GM18861 (cell line): ENCODE measurements at regions not wholly inside any gene's neighbourhood (a gene's known extent, or its start where the extent isn't known, plus 50 kb on each side); places are given as distances from the start of the nearest gene placed in this dataset.

ENCODE experiments used
- ATAC-seq: cut with Tn5 transposase; IDR thresholded peaks from one replicate; pipeline ENCODE4 v1.9.1; 2021; ENCODE audit not compliant: unreplicated experiment

DNA sequence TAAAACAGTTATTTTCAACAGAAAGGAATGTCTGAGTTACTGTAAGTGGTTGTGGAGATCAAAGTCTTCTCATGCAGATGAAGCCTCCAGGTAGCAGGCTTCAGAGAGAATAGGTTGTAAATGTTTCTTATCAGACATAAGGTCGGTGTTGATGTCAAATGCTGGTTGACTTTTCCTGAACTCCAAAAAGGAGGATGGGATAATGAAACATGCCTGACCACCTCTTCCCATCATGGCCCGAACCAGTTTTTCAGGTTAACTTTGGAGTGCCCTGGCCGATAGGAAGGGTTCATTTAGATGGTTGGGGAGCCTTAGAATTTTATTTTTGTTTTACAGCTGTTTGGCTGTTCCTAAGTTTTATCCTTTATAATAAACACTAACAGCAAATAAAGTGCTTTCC lies 478.4 kb downstream of the ACTL7B start:
- ATAC-seq: no peak

DNA sequence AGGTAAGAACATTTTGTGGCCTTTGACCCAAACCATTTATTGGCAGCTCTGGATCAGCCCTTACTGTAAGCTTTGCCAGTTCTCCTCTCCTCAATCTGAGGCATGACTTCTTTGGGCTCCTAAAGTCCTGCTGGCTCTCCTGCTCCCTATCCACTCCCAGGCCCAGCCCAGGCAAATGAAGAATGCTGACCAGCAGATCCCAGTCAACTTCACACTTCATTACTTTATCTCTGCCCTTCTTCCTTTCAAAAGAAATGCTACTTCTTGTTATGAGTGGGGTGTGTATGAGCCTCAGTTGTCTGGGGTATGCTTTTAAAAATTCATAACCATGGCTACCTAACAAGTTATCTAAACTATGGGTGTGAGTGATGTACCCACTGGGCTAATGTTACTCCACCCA lies 479.6 kb downstream of the ACTL7B start:
- ATAC-seq: no peak

DNA sequence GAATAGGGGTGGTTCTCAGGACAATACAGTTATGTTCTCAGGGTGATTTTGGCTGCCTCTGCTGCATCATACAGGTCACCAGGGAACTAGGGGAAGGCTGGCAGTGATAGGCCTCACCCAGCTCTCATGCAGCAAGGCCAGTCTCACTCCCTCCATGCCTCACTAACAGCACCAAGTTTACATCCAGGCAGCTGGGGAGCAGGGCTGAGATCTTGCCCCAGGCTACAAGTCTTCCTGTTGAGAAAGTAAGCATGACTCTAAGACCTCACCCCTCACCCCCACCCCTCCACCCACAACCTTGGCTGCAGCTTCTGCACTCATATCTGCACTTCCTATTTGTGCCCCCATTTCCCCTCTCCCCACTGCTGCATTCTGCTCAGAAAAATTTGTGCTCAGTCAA lies 481.2 kb downstream of the ACTL7B start:
- no peak for ATAC-seq

DNA sequence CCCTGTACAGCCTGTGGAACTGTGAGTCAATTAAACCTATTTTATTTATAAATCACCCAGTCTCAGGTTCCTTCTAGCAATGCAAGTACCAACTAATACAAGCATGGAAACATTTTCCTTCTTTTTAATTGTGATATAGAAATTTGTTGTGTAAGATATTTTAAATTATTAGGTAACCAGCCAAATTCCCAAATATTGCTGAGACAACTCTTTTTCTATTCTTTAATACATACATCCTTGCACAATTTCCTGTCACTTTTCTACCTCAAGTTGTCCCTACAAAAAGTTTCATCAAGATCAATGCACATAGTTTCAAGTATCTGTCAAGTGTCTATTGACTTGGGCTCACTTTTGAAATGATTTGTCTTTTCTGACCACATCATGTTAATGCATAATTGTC lies 488.6 kb downstream of the ACTL7B start:
- ATAC-seq: no peak

DNA sequence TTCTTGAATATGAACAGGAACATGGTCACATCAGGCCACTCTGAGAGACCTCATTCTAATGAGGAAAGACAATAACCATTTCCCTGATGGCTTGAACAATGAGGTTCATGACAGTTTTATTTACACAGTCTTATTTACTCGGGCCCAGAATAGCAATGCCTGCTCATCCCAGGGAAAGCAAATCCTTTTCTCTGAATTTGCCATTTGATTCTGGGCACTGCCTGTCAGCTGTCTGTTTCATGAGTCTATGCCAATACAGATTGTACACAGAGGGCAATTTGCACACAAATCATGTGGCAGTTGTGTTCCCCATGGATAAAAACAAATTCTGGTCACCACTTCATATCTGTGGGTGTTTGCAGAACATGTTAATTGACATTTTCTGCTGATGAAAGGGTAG lies 492.5 kb downstream of the ACTL7B start:
- no peak for ATAC-seq

DNA sequence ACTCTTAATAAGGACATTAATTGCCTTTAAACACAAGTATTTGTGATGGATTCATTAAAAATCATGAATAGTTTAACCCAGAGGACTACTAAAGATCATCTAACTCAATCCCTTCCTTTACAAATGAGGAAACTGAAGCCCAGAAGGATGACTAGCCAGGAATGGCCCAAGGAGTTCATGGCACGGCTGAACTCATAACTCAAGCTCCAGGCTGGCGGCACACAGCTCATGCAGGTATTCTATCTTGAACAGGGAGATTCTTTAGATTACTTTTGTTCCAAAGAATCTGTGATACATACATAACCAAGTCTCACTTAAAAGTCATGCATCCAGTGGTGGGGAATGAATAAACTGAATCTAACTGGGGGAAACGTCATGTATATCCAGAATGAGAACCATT lies 495.5 kb downstream of the ACTL7B start:
- ATAC-seq: no peak

DNA sequence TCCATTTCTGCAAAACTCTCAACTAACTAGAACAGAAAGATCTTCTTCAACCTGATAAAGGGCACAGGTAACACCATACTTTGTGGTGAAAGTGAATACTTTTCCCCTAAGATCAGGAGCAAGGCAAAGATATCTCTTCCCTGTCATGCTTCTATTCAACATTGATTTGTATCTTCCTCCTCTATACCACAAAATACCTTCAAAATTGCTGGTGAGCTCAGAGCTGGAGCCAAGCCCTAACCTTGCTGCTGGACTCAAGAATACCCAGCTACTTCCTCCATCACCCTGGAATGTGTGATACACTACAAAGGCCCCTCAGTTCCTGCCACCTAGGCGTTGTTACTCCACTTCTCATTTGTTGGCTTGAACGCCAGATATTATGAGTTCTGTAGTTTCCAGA lies 499.0 kb downstream of the ACTL7B start:
- no peak for ATAC-seq

DNA sequence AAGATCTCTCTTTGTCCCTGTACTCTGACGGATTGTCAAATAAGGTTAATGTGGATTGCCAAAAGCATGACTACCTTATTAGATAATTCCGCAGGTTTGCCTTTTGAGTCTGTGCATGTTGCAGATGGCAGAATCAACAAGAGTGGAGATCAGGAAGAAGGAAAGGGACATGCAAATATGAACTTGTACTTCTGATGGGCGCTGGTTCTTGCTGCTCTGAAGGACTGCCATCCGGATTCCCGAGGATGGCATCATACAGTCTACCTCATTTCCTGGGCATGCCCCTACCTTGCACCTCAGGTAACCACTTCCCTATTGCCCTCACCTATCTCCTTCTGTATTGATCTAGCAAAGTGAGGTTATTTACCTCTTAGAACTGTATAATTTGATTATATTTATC lies 504.2 kb downstream of the ACTL7B start:
- ATAC-seq: no peak

DNA sequence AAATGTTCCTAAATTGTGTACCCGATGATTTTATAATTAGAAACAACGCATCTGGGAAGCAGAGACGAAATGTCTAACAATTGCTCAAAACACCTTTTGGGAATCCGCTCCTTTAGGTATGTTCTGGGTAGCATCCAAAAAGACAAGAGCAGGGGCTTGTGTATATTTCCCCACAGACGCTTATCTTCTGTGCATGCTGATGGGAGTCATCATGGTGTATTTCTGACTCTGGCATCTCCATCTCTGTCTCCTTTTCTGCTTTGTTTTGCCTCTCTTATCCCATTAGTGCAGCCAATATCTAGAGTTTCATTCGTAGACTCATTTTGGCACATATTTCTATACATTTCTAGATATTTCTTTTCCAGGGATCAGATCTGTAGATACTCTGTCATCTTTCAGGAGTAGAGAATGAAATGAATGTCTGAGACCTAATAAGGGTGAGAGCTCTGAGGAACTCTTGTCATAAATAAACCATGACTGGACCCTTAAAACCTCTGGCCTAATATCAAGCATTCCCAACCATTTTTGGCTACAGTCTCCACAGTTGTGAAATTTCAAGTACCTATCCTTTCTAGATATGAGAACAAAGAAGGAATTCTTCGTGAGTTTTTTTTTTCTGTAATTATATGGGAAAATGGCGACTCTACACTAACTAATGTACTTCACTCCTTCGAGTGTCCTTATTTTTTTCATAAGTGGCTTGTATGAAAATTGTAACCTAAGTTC lies 508.2 kb downstream of the ACTL7B start:
- ATAC-seq: no peak

DNA sequence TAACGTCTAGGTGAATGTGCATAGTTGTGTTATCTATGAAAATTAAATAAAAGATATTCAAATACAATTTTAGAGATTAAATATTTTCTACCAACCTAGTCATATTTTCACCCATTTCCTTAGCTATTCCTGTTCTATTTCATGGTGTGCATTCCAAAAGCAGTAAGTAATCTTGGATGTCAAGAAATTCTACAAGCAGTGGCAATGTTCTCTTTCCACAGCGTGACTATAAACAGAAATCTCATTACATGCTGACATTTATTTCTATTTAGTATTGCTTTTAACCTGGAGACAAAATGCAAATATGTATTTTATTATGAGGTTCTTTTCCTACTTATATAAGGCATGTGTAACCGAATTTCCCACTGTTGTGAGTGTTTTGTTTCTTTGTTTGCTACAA lies 510.0 kb downstream of the ACTL7B start:
- no peak for ATAC-seq

DNA sequence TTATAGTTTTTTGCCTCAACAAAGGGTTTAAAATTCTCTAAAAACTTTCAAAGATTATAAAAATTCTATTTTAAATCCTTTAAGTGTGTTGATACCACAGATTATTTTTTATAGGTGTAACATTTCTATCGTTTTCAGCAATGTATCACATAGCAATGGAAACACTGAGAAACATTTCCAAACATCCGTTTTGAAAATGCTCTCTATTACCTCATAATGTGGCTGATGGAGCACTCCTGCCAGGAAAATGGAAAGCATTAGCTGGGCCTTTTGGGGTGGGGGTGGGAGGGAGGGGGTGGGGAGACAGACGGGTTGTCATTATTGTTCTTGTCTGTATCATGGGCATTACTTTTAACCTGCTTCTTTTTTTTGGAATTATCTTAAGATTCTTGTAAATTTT lies 516.5 kb downstream of the ACTL7B start:
- ATAC-seq: no peak

DNA sequence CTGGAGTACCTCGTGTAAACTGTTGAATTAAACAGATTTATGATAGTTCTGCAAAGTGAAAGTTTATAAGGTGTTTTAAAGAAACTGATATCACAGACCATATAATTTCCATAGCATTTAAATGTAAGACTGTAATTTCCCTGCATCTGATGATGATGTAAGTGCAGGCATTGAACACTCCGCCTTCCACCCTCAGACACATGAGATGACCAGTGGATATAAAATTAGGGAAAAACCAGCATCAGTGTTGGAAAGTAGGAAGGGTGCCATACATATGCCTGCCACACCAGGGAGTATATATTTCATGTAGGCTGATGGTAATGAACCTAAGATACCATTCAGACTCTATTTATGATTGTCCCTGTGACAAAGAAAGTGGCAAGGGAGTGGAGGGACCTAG lies 519.2 kb downstream of the ACTL7B start:
- no peak for ATAC-seq

DNA sequence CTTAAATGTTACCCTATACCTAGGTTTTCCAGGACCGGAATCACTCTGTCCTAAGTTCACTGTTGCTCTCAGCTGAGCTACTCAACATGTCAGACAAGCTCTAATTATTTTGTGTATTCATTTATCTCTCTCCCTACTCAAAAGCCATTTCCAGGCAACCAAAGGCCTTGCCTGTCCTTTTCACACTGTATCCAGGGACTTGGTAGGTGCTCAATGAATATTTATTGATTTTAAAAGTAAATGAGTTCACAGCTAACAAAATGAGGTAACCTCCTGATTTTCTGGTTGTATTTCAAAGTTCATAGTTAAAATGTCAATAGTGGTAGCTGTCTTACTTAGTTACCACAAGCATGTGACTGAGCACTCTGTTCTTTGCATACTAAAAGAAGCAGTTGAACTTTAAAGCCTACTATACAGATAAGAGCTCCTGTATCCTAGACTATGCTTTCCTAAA lies 522.2 kb downstream of the ACTL7B start:
- no peak for ATAC-seq

DNA sequence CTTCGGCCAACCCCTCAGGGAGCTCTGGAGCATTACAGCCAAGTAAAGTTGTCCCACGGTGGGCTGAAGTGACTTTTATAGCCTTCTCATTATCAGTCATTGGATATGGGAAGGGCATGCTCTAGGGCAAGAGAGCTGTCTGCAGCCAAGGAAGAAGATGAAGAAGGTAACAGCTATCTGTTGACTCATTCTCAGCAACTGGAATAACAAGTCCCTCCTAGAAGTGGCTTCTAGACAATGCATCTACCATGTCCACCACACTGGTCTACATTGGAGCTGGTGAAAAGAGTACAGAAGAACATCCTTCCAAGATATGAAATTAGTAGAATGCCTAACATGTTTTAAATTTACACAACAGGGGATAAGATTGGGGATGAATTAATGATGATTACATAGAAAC lies 524.2 kb downstream of the ACTL7B start:
- ATAC-seq: no peak

DNA sequence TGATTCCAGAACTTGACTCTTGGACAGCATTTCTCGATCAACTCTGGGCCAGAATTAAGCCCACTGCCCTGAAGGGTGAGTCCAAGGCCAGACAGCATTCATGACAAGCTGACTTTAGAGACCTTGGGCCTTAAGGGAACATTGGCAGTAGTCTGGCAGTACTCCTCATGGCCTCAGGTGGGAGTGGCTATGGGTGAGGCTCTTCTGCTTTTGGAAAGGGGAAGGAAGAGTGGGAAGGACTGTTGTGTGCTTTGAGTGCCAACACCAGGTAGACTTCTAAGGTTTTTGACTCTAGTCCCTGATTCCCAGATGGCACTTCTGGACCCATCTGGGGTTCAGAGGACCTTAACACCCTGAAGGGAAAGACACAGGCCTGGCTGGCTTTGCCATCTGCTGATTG lies 530.4 kb downstream of the ACTL7B start:
- ATAC-seq: no peak

DNA sequence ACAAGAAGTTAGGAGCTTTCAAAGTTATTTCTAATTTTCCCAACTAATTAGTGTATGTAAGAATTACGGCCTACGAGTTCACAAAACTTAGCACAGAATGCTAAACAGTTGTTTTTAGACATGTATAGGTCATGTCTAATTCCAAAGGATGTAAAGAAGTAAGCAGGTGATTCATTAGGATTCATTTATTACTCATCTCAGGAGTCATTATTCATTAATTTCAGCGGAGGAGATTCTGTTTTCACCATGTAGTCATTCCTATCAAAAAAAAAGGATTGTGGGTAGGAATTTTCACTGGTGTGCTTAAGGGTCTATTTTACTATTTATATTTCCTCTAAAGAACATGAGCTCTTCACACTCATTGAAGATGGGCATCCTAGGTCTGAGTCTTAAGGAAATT lies 532.2 kb downstream of the ACTL7B start:
- no peak for ATAC-seq

DNA sequence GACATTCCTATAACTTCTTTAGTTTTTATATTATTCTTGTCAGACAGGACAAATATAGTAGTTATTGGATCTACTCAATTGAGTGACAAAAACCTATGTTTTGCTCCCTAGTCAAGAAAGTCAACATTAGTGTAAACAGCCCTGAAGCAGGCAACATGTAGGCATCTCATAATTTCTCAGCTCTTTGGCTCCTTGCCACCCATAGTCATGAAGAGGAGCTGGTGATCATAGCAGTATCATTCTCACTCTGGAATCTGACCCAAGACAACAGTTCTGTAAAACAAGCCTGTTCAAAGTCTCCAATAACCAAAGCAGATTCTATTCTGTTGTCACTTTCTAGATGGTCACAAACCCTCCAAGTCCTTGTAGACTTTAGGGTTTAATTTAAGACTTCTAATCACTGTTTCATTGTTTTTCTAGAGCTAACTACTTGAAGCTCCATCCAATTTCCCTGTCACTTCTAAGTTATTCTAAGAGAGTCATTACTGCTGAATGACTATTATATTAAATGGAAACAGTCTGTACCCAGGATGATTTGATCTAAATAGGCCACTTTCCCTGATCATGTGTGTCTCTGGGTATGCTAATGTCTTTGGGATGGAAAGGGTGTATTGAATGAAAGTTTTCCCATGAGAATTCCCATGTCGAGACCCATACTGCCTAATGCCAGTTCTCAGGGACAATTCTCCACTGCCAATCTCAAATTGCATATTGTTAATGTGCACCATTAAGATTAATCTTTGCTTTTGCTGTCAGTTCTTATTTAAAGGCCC lies 533.3 kb downstream of the ACTL7B start:
- ATAC-seq: no peak

DNA sequence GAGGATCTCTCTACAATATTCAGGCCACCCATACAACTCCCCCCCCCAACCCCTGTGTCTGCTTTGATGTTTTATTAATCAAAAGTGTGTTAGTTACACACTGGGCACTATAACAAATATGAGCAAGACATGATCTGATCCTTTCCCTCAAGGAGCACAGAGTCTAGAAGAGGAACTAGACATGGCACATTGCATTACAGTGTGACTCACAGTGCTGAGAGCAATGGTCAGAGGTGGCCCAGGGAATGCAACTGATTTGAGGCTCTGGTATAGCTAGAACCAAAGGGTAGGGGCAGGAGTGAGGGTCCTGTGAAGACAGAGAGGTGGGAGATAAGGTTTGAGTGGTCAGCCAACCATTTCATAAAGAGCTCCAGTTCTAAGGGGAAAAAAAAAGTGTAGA lies 539.2 kb downstream of the ACTL7B start:
- ATAC-seq: no peak

DNA sequence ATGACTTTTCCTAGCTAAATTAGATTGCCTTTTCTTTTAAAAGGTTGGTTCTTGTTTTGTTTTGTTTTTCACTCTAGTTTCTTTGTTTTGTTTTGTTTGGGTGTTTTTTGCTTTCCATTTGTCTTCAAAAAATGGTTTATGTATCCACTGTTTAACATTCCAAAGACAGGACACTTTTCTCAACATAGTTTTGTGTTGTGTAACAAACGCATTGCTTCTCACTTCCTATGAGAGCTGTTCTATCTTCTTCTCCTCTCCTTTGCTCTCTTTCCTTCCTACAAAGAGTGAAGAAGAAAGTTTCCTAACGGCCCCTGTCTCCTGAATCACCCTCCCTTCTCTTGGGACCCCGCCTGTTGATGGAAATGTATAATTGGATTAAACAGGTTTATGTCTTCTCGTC lies 539.7 kb downstream of the ACTL7B start:
- no peak for ATAC-seq

DNA sequence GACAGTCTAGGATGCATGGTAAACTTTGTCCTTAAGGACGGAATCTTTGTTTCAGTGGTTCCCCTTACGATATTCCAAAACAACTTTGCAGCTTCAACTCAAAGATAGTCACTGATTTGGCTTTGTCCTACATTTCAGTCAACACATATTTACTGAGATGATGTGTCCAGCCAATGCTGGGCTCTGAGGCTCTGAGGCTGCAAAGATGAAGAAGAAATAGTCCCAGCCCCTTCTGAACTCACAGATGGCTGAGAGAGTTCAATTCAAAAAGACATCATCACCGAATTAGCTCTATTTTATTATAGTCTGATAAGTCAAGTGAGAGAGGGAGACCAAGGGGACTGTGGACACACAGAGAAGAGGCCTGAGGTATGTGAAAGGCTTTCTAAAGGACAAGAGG lies 544.0 kb downstream of the ACTL7B start:
- ATAC-seq: no peak

DNA sequence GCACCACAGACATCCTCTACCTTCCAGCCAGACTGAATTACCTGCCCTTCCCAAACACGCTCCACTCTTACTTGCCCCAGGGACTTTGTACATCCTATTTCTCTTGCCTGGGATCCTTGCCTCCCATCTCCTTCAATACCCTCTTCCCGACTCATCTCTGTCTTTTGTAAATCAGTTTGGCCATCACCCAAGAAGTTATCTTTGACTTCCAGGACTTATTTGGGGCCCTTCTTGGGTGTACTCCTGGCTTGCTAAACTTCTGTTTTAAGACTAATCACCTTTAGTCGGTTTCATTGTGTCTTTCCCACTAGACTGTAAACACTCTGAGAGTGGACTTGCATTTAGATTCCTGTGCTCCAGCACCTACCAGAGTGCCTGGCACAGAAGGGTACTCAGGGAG lies 545.6 kb downstream of the ACTL7B start:
- no peak for ATAC-seq
